ENCODE measurements at regions not wholly inside any gene's neighbourhood (a gene's known extent, or its start where the extent isn't known, plus 50 kb on each side); places are given as distances from the start of the nearest gene placed in this dataset.

- Mint-ChIP-seq H3K4me1 (no peaks in the 10 kb centered on the region), H3K27ac (no peak overlapping the region), H3K4me3 (no peak overlapping the region), H3K9me3 (peaks cover 74% of the 10 kb centered on the region), H3K27me3 (ENCODE audit: low read depth, poor library complexity) (no peaks in the 10 kb centered on the region), H3K36me3 (ENCODE audit: low read depth) (no peaks in the 10 kb centered on the region)
- DNase-seq: no peak
- TF ChIP-seq CTCF (IDR thresholded peaks at IDR 0.05): no peak
Measured at GRCh38 chrX:40424259-40424658, 156.5 kb upstream of the ATP6AP2 start.

DNA sequence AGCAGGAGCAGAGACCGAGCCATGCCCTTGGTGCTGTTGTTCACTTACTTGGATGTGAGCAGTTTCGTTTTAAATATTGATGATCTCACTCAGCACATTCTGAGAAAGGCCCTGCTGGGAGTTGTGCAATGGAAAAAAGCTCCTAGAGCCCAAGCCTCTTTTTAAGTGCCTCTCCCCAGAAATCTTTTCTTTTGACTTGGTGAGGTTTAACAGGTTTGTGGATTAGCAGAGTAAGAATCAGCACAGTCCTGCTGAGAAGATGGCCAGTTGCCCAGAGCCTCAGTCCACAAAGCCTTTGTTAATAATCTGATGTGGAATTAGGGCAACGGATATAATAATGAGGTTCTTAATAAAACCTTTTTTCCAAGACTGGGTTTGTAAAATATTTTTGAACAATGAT, 157.5 kb upstream of the ATP6AP2 start:
- H3K27me3 Mint-ChIP-seq (ENCODE audit: low read depth, poor library complexity): no peaks in the 10 kb centered on the region
- no peaks in the 10 kb centered on the region for H3K36me3 Mint-ChIP-seq (ENCODE audit: low read depth)
- no peaks in the 10 kb centered on the region for H3K4me1 Mint-ChIP-seq
- no peak overlapping the region for H3K4me3 Mint-ChIP-seq
- H3K27ac Mint-ChIP-seq: no peak overlapping the region
- H3K9me3 Mint-ChIP-seq: peaks cover 64% of the 10 kb centered on the region
- no peak for TF ChIP-seq CTCF (IDR thresholded peaks at IDR 0.05)
- DNase-seq: no peak

GRCh38 chrX:40422021-40422420, 158.7 kb upstream of the ATP6AP2 start:
- Mint-ChIP-seq H3K36me3 (ENCODE audit: low read depth) (no peaks in the 10 kb centered on the region), H3K4me3 (no peak overlapping the region), H3K4me1 (no peaks in the 10 kb centered on the region), H3K9me3 (peaks cover 59% of the 10 kb centered on the region), H3K27ac (no peak overlapping the region), H3K27me3 (ENCODE audit: low read depth, poor library complexity) (no peaks in the 10 kb centered on the region)
- TF ChIP-seq CTCF (IDR thresholded peaks at IDR 0.05): no peak
- DNase-seq: no peak

DNA sequence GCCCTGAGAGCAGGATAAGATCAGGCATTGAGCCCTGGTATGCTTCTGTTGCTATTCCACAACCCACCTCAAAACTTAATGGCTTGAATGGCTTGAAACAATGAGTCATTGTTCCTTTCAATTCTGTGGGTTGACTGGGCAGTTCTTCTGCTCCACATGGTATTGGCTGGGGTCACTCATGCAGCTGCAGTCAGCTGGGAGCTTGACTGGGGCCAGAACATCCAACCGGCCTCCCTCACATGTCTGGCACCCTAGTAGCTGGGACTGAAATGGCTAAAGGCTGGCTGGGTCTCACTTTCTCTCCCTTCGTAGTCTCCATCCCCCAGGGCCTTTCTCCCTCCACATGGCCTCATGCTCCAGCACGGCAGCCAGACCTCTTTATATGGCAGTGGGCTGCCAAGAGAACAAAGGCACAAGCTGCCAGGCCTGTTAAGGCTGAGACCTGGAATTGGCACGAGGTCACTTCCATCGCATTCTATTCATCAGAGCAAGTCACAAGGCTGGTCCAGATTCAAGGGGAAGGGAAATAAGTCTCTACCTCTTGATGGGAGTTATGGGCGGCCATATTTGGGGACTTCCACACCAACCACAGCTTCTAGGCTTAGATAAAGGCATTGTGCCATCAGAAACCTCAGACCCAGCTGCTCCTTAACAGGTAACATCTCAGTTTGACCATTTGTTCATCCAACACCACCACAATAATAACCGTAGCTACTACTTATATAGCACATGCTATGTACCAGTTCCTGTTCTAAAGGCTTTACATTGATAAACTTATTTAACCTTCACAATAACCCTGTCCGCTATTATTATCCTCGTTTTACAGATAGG, 159.7 kb upstream of the ATP6AP2 start:
- Mint-ChIP-seq H3K4me1 (no peaks in the 10 kb centered on the region), H3K27ac (no peak overlapping the region), H3K27me3 (ENCODE audit: low read depth, poor library complexity) (peaks cover 3% of the 10 kb centered on the region), H3K4me3 (no peak overlapping the region), H3K36me3 (ENCODE audit: low read depth) (no peaks in the 10 kb centered on the region), H3K9me3 (peaks cover 53% of the 10 kb centered on the region)
- no peak for TF ChIP-seq CTCF (IDR thresholded peaks at IDR 0.05)
- DNase-seq: no peak

DNA sequence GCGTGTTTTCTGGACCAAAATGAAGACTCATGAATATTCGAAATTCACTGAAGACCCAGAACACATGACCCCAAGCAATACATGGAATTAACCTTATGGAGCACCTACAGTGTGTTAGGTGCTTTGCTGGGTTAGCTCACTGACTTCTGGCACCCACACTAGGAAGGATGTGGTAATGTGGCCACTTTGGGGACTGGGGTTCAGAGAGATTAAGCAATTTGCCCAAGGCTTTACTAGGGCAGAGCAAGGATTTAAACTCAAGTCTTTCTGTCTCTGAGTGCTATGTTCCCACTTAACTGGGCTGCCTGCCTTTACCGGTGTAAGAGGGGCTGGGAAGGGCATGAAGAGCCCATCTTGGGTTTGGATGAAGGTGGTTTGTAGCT, 162.0 kb upstream of the ATP6AP2 start:
- no peak for DNase-seq
- Mint-ChIP-seq H3K4me3 (no peak overlapping the region), H3K9me3 (peaks cover 32% of the 10 kb centered on the region), H3K36me3 (ENCODE audit: low read depth) (no peaks in the 10 kb centered on the region), H3K27me3 (ENCODE audit: low read depth, poor library complexity) (peaks cover 7% of the 10 kb centered on the region), H3K27ac (no peak overlapping the region), H3K4me1 (peaks cover 7% of the 10 kb centered on the region)
- no peak for TF ChIP-seq CTCF (IDR thresholded peaks at IDR 0.05)

Measured in nephron progenitor cell (in vitro differentiated cells).